Neural cell (in vitro differentiated cells): ENCODE measurements at regions not wholly inside any gene's neighbourhood (a gene's known extent, or its start where the extent isn't known, plus 50 kb on each side); places are given as distances from the start of the nearest gene placed in this dataset.

Experiments used
- H2AFZ ChIP-seq: fragments of 200-600, 300-800 bp; sonication (generic), shearing (Covaris generic); 2 replicates; pipeline ENCODE4 v1.6.0; 2014; ENCODE audit warnings: low read depth, mild to moderate bottlenecking, antibody characterized with exemption, low read length, moderate library complexity
- H3F3A ChIP-seq: fragments of 200-600 bp; shearing (Covaris generic); 2 replicates; pipeline ENCODE4 v1.6.1; 2016; ENCODE audit warnings: mild to moderate bottlenecking, moderate library complexity, mixed read lengths, antibody characterized with exemption, low read length; ENCODE audit not compliant: insufficient read depth, poor library complexity, severe bottlenecking
- H3K27ac ChIP-seq: fragments of 200-600, 300-800 bp; sonication (generic), shearing (Covaris generic); 2 replicates; pipeline ENCODE4 v1.5.1; 2014; ENCODE audit warnings: mild to moderate bottlenecking, low read length, moderate library complexity
- H3K27me3 ChIP-seq: fragments of 300-800, 200-600 bp; sonication (generic), shearing (Covaris generic); 2 replicates; pipeline ENCODE4 v1.6.0; 2014; ENCODE audit warnings: mild to moderate bottlenecking, low read depth, low read length, moderate library complexity; ENCODE audit not compliant: insufficient read depth
- H3K36me3 ChIP-seq: fragments of 300-800, 200-600 bp; sonication (generic), shearing (Covaris generic); 2 replicates; pipeline ENCODE4 v1.5.1; 2014; ENCODE audit warnings: mild to moderate bottlenecking, antibody characterized with exemption, low read length, moderate library complexity; ENCODE audit not compliant: insufficient read depth
- H3K4me2 ChIP-seq: fragments of 300-800, 200-600 bp; sonication (generic), shearing (Covaris generic); 2 replicates; pipeline ENCODE4 v1.6.0; 2014; ENCODE audit warnings: mild to moderate bottlenecking, low read length
- H3K4me3 ChIP-seq: fragments of 300-800, 200-600 bp; sonication (generic), shearing (Covaris generic); 2 replicates; pipeline ENCODE4 v1.5.1; 2014; ENCODE audit warnings: mild to moderate bottlenecking, low read length, moderate library complexity
- H3K79me2 ChIP-seq: fragments of 200-600 bp; shearing (Covaris generic); replicated peaks from 2 replicates; pipeline ENCODE4 v1.6.0; 2014; ENCODE audit warnings: mild to moderate bottlenecking, low read length, moderate library complexity; ENCODE audit not compliant: insufficient read depth
- H3K9ac ChIP-seq: fragments of 300-800, 200-600 bp; sonication (generic), shearing (Covaris generic); 2 replicates; pipeline ENCODE4 v1.6.1; 2016; ENCODE audit warnings: mild to moderate bottlenecking, low read length, mixed read lengths
- H3K9me2 ChIP-seq: fragments of 200-600 bp; shearing (Covaris generic); 2 replicates; pipeline ENCODE4 v1.6.1; 2016; ENCODE audit warnings: mild to moderate bottlenecking, low read length, mixed read lengths; ENCODE audit not compliant: insufficient read depth
- H3K9me3 ChIP-seq: fragments of 200-600, 300-800 bp; sonication (generic), shearing (Covaris generic); 2 replicates; pipeline ENCODE4 v1.6.1; 2016; ENCODE audit warnings: mild to moderate bottlenecking, mixed run types, low read length, moderate library complexity, mixed read lengths
- H4K20me1 ChIP-seq: fragments of 200-600 bp; shearing (Covaris generic); 2 replicates; pipeline ENCODE4 v1.6.1; 2016; ENCODE audit warnings: mild to moderate bottlenecking, mixed run types; ENCODE audit not compliant: insufficient read depth
- EP300 ChIP-seq: fragments of 450-650 bp; conservative IDR thresholded peaks from 2 replicates; pipeline ENCODE4 v1.6.1; 2014; ENCODE audit warnings: antibody characterized with exemption, mild to moderate bottlenecking, moderate library complexity; ENCODE audit not compliant: poor library complexity, severe bottlenecking
- EZH2 ChIP-seq: fragments of 200-600, 300-800 bp; shearing (Covaris generic), sonication (generic); IDR thresholded peaks from 2 replicates; pipeline ENCODE4 v1.6.1; 2014; ENCODE audit warnings: antibody characterized with exemption, low read length, borderline replicate concordance, mild to moderate bottlenecking; ENCODE audit not compliant: insufficient read depth, poor library complexity, severe bottlenecking
- MXI1 ChIP-seq: fragments of 450-650 bp; conservative IDR thresholded peaks from 2 replicates; pipeline ENCODE4 v1.6.1; 2014; ENCODE audit warnings: antibody characterized with exemption, mild to moderate bottlenecking; ENCODE audit not compliant: poor library complexity, severe bottlenecking
- POLR2AphosphoS5 ChIP-seq: IDR thresholded peaks from 2 replicates; pipeline ENCODE4 v1.6.1; 2012
- RAD21 ChIP-seq: fragments of 450-650 bp; conservative IDR thresholded peaks from 2 replicates; pipeline ENCODE4 v1.6.1; 2014; ENCODE audit warnings: antibody characterized with exemption, mild to moderate bottlenecking, moderate library complexity
- SMC3 ChIP-seq: fragments of 450-650 bp; conservative IDR thresholded peaks from 2 replicates; pipeline ENCODE4 v1.6.1; 2014; ENCODE audit warnings: antibody characterized with exemption, mild to moderate bottlenecking, moderate library complexity; ENCODE audit not compliant: poor library complexity
- TAF1 ChIP-seq: IDR thresholded peaks from 2 replicates; pipeline ENCODE4 v1.6.1; 2012; ENCODE audit warnings: low read depth
- TF ChIP-seq, protein P1 (sequence below): IDR thresholded peaks from 2 replicates; pipeline ENCODE4 v1.6.1; 2012; ENCODE audit warnings: borderline replicate concordance
- TF ChIP-seq, protein P2 (sequence below): fragments of 450-650 bp; IDR thresholded peaks from 2 replicates; pipeline ENCODE4 v1.5.1; 2014; ENCODE audit warnings: antibody characterized with exemption, mild to moderate bottlenecking, moderate library complexity; ENCODE audit not compliant: poor library complexity, severe bottlenecking

DNA sequence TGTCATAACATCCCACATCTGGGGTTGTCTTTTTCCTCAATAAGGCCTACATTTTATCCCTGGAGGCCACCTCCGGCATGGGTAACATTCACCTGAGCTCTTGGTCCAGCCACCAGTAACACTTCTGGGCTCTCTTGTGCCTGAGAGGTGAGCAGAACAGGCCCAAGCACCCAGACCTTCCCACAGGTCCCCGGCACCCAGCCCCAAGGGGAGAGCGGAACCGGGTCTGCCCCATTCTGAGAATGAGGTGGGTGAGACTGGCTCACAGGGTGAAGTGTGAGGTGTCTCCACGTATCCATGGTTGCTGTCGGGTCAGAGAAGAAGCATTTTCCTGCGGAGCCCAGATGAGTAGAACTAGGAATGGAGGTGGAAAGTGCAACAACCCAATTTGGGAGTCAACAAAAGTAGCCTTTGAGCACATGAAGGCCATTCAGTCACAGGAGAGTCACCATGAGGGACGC is 496.7 kb upstream of the MYT1L start:
- no peaks in the 10 kb centered on the region for H4K20me1 ChIP-seq
- no peaks in the 10 kb centered on the region for H3F3A ChIP-seq
- no peak overlapping the region for H2AFZ ChIP-seq
- peak overlapping the region; percentile 44 for H3K27ac ChIP-seq
- H3K9me3 ChIP-seq = no peaks in the 10 kb centered on the region
- no peaks in the 10 kb centered on the region for H3K9me2 ChIP-seq
- H3K36me3 ChIP-seq = no peaks in the 10 kb centered on the region
- H3K4me3 ChIP-seq = no peak overlapping the region
- no peak for TF ChIP-seq EP300
- TF ChIP-seq EZH2 = no peak
- TF ChIP-seq, protein P1, sequence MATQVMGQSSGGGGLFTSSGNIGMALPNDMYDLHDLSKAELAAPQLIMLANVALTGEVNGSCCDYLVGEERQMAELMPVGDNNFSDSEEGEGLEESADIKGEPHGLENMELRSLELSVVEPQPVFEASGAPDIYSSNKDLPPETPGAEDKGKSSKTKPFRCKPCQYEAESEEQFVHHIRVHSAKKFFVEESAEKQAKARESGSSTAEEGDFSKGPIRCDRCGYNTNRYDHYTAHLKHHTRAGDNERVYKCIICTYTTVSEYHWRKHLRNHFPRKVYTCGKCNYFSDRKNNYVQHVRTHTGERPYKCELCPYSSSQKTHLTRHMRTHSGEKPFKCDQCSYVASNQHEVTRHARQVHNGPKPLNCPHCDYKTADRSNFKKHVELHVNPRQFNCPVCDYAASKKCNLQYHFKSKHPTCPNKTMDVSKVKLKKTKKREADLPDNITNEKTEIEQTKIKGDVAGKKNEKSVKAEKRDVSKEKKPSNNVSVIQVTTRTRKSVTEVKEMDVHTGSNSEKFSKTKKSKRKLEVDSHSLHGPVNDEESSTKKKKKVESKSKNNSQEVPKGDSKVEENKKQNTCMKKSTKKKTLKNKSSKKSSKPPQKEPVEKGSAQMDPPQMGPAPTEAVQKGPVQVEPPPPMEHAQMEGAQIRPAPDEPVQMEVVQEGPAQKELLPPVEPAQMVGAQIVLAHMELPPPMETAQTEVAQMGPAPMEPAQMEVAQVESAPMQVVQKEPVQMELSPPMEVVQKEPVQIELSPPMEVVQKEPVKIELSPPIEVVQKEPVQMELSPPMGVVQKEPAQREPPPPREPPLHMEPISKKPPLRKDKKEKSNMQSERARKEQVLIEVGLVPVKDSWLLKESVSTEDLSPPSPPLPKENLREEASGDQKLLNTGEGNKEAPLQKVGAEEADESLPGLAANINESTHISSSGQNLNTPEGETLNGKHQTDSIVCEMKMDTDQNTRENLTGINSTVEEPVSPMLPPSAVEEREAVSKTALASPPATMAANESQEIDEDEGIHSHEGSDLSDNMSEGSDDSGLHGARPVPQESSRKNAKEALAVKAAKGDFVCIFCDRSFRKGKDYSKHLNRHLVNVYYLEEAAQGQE = no peak
- TF ChIP-seq, protein P2, sequence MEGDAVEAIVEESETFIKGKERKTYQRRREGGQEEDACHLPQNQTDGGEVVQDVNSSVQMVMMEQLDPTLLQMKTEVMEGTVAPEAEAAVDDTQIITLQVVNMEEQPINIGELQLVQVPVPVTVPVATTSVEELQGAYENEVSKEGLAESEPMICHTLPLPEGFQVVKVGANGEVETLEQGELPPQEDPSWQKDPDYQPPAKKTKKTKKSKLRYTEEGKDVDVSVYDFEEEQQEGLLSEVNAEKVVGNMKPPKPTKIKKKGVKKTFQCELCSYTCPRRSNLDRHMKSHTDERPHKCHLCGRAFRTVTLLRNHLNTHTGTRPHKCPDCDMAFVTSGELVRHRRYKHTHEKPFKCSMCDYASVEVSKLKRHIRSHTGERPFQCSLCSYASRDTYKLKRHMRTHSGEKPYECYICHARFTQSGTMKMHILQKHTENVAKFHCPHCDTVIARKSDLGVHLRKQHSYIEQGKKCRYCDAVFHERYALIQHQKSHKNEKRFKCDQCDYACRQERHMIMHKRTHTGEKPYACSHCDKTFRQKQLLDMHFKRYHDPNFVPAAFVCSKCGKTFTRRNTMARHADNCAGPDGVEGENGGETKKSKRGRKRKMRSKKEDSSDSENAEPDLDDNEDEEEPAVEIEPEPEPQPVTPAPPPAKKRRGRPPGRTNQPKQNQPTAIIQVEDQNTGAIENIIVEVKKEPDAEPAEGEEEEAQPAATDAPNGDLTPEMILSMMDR = no peak
- TF ChIP-seq SMC3 = no peak
- no peak for TF ChIP-seq TAF1
- TF ChIP-seq RAD21 = no peak
- TF ChIP-seq MXI1 = no peak
- TF ChIP-seq POLR2AphosphoS5 = no peak
- H3K4me2 ChIP-seq = no peak overlapping the region
- H3K79me2 ChIP-seq = no peaks in the 10 kb centered on the region
- H3K27me3 ChIP-seq = no peaks in the 10 kb centered on the region
- no peak overlapping the region for H3K9ac ChIP-seq

DNA sequence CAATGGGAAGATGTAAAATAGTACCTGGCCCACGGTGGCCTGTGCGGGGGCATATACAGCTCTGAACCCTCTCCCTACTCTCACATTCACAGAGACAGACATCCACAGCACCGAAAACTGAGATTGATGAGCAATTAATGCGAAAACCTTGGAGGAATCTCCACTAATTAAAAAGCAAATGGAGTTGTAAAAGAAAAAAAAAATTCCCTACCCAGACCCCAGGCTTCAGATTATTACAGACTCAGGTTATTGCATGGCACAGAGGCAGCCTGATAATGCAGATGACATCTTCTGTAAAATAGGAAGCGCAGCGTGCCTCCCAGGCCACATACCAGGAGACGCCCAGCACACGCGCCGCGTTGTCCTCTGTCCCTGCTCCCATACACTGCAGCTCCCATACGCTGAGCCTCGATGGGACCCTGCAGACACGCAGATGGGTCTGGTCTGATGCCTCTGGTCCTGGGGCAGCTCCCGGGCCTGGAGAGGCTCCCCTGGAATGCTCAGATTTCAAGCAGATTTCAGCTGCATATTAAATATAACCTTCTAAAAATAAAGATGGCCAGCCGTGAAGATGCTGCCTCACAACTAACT is 496.1 kb upstream of the MYT1L start:
- no peaks in the 10 kb centered on the region for H3K79me2 ChIP-seq
- TF ChIP-seq SMC3 (no peak), MXI1 (no peak), EZH2 (no peak), POLR2AphosphoS5 (no peak), RAD21 (no peak), TAF1 (no peak), EP300 (no peak)
- TF ChIP-seq, protein P1 = no peak
- TF ChIP-seq, protein P2 = no peak
- H3F3A ChIP-seq = no peaks in the 10 kb centered on the region
- no peaks in the 10 kb centered on the region for H3K27me3 ChIP-seq
- no peaks in the 10 kb centered on the region for H3K9me2 ChIP-seq
- no peak overlapping the region for H3K9ac ChIP-seq
- no peak overlapping the region for H3K27ac ChIP-seq
- no peak overlapping the region for H3K4me3 ChIP-seq
- H4K20me1 ChIP-seq = no peaks in the 10 kb centered on the region
- no peak overlapping the region for H3K4me2 ChIP-seq
- H3K9me3 ChIP-seq = no peaks in the 10 kb centered on the region
- no peaks in the 10 kb centered on the region for H3K36me3 ChIP-seq
- no peak overlapping the region for H2AFZ ChIP-seq
